Endothelial cell of umbilical vein (primary cell): ENCODE measurements at regions not wholly inside any gene's neighbourhood (a gene's known extent, or its start where the extent isn't known, plus 50 kb on each side); places are given as distances from the start of the nearest gene placed in this dataset.

Source experiments
- CTCF ChIP-seq, 2 donors: IDR thresholded peaks; 1 replicate in 1 of 2; 2 replicates in 1 of 2; pipeline ENCODE4 v1.5.1; 2011; ENCODE audit warnings: low read length in 2 of 2, mild to moderate bottlenecking in 2 of 2, moderate library complexity in 2 of 2, control low read depth in 1 of 2, inconsistent platforms in 1 of 2, low read depth in 1 of 2; ENCODE audit not compliant: insufficient read depth in 1 of 2; ENCODE audit errors: extremely low read depth in 1 of 2
- EZH2 ChIP-seq: IDR thresholded peaks from 2 replicates; pipeline ENCODE4 v1.6.1; 2012; ENCODE audit warnings: borderline replicate concordance, low read depth, mild to moderate bottlenecking, moderate library complexity, low read length, inconsistent platforms; ENCODE audit not compliant: severe bottlenecking
- JUN ChIP-seq: IDR thresholded peaks from 2 replicates; pipeline ENCODE4 v1.6.1; 2011; ENCODE audit warnings: borderline replicate concordance, low read depth; ENCODE audit not compliant: insufficient read length, insufficient read depth
- MAX ChIP-seq: IDR thresholded peaks from 2 replicates; pipeline ENCODE4 v1.6.1; 2011; ENCODE audit not compliant: insufficient read depth, insufficient read length
- MYC ChIP-seq: IDR thresholded peaks from one replicate; pipeline ENCODE4 v1.6.1; 2011; ENCODE audit warnings: mild to moderate bottlenecking, low read depth, low read length
- POLR2A ChIP-seq: IDR thresholded peaks from 2 replicates; pipeline ENCODE4 v1.6.1; 2012; ENCODE audit warnings: low read depth, mild to moderate bottlenecking, control low read depth, low read length
- POLR2AphosphoS5 ChIP-seq: IDR thresholded peaks from 2 replicates; pipeline ENCODE4 v1.6.1; 2012; ENCODE audit warnings: low read depth, mild to moderate bottlenecking, control low read depth, low read length, moderate library complexity; ENCODE audit not compliant: insufficient read depth

GRCh38 chr7:114007386-114007785 is 88.6 kb upstream of the PPP1R3A start:
- no peak for TF ChIP-seq CTCF (IDR thresholded peaks at IDR 0.05; ENCODE audit: extremely low read depth in 1 of 2, insufficient read depth in 1 of 2, low read depth in 1 of 2, low read length in 2 of 2)
- TF ChIP-seq POLR2A: no peak
- TF ChIP-seq POLR2AphosphoS5: no peak
- no peak for TF ChIP-seq EZH2
- no peak for TF ChIP-seq MAX
- no peak for TF ChIP-seq MYC
- no peak for TF ChIP-seq JUN
